ENCODE measurements at regions not wholly inside any gene's neighbourhood (a gene's known extent, or its start where the extent isn't known, plus 50 kb on each side); places are given as distances from the start of the nearest gene placed in this dataset.
A peak's percentile ranks its signal among the peaks of the same experiment; 100 is the strongest.

DNA sequence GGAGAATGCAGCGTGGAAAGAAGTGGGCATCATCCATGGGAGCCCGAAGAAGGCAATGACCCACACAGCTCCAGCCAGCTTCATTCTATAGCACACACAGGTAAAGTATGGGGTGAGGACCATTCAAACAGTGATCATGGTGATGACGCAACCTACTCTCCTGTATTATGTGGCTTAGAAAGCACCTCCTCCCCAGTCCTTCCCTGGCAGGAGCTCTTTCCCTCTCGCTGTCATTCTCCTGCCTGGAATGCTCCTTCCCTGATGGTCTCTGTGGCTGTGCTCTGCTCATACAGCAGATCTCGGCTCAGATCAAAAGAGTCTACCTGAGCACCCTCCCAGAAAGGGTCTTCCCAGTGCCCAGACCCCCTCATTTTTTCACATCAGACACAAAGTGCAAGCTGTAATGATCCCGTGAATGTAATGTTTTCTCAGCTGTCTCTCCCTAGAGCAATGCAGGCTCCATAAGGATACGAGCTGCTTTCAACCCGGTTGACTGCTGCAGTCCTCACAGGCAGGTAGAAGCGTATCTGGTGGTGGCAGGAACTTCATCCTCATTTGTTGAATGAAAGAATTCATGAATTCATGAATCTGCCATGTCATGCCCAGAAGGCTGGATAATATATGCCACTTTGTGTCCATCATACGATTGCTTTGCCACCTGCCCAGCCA is 248.8 kb downstream of the HS3ST3A1 start:
- peak; percentile 60 to 61 for DNase-seq

DNA sequence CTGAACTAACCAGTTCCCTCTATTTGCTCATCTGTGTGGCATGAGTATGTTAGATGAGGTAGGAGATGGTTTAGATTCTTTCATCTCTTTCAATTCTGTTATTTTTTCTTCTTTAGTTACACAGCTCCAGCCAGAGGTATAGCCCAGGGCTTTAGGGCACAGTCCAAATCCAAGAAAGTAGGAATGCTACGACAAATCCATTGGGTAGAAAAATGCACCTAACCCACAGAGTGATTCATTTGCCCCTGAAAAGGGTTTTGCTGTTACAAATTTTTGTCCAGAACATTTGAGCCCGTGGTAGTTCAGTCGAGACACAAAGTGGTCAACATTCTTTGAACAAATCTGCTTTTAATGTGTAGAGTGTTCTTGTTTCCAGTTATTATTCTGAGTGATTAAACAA is 250.7 kb downstream of the HS3ST3A1 start:
- DNase-seq, result no peak

DNA sequence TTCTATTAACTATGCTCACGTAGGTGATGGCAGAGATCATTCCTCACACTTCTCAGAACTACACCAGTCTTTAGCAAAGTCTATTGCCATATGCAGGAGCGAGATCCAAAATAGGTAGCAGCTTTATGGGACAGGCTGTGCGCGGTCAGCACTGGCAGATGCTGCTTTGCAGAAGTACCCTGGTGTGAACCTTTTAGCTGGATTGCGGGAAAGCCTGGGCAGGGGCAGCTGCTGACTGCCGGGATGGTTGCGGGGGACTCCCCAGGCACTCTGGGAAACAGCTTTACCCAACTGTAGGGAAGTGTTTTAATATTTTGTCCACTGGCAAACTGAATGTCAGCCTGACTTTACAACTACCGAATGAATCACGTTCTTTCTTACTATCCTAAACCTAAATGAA is 251.3 kb downstream of the HS3ST3A1 start:
- DNase-seq, result peak in 1 of 2 experiments; percentile 8

DNA sequence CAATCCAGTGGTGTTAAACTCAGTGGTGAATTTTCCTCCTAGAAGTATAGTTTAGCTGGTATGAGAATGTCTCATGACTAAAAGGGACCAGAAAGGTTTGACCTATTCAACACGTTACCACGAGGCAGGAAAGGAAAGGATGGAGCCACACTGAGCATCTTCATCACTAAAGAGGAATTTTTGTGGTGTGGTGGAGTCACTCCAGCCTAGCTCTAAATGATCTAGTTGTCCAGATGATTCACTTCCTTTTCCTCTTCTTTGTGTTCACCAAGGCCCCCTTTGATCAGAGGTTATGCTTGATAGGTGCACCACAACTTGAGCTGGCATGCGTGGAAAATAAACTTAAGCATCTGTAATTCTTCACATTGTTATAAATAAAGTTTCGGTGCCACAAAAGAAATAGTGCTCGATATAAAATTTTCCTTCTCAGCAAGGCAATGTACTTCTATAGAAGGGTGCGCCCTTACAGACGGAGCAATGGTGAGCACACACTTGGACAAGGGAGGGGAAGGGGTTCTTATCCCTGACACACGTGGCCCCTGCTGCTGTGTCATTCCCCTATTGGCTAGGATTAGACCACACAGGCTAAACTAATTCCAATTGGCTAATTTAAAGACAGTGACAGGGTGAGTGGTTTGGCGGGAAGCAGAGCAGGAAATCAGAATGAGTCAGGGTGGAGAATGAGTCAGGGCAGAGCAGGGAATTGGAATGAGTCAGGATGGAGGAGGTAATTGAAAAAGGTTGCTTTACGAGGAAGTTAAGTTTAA is 254.6 kb downstream of the HS3ST3A1 start:
- no peak for DNase-seq

DNA sequence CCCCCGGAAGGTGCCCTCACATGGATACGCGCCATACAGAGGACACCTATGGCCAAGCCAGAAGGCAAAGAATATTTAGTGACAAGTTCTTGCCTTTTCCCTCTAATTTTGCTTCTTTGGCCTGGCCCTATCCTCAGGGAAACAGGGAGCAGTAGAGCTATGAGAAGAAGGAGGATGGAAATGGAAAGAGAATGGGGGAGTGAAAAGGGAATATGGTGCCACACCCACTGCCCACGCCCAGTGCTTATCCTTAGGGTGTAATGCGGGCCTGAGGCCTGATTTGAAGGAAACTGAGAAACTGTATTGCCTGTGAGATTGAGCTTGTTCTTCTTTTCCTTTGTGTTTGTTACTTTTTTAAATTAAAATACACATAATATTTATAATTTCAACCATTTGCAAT is 255.1 kb downstream of the HS3ST3A1 start:
- no peak for DNase-seq

DNA sequence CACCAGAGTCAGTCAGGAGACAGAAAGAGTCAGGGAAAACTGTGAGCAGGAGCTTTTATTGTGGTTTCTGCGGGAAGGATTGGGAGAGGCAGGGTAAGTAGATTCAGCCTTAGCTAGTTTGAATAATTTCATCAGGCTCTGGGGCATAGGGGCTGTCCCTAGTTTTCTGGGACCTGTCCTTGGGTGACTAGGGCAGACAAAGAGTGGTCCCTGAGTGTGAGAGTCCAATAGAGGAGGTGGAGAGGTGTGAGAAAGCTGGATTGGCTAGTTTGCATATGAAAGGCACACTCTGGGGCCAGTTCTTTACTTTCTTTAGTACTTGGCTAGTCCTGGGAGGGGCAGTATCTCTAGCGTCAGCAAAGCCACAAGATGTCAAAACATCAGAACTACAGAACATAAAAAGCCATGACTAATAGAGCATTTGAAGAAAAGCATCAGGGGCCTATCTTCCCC is 255.6 kb downstream of the HS3ST3A1 start:
- DNase-seq, result no peak

DNA sequence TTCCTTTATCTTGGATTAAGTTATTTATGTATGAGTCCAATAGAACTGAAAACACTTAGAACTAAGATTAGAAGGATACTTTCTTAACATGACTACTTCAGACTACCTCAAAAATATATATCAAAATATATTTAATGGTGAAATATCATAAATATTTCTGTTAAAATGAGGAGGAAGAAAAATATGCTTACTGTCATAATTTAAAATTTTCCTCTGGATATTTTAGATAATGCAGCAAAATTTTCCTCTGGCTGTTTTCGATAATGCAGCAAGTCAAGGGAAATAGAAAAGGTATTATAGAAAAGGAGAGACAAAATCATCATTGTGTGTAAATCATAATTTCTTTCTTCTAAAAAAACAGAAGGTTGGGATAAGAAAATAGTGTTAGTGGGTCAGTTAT is 263.3 kb downstream of the HS3ST3A1 start:
- DNase-seq, result no peak

DNA sequence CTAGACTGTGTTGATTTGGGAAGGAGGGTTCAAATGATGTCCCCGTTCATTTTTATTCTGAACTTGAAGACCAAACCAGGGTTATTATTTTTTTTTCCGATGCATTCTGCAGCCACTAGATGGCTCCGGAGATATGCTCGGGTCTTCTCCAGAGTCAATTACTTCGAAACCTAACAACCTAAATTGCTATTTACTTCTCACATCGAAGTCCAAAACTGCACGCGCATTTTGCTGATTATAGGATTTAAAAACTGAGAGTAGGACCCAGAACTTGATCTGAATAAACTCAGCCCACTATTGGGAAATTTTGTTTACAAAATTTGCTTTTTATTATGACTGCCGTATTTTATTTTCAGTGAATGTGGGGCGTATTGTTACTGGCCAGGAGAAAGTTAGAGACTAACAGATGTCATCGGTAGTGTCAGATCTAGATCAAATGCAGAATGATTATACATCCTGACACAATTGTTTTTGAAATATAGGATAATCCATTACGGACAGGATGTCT is 263.8 kb downstream of the HS3ST3A1 start:
- DNase-seq, result peak; percentile 81 to 83

DNA sequence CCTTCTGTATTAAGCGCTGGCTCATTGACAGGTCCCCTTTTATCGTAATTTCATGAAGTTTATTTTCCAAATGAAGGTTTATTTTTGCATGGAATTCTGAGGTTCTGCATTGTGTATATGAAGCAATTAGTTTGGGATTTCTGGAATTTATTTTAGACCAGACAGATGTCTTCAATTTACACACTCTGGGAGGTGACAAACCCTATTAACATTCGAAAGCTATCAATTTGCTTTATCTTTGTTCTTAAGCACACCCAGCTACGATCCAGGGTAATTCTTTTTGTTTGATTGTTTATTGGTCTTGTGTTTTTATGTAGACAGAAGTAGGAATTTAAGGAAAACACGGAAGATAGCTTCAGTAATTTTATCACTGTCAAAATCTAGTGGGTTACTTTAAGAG is 264.6 kb downstream of the HS3ST3A1 start:
- no peak for DNase-seq

DNA sequence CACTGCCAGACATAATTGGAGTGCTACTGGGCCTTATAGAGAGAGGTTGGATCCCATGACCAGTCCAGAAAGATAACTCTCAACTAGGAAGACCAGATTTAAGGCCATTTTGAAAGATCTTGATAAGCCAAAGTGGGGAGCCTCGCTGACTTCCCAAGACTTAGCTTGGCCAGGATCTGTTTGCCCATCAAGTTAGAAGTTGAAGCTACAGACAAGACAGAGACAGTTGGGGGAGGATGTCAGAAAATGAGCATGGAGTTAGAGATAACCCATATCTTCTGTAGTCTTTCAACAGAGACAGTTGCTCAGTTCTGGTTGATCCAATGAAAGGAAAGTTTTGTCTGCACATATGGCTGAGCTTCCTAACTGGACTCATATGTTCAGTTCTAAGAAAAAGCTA is 267.4 kb downstream of the HS3ST3A1 start:
- DNase-seq, result no peak

DNA sequence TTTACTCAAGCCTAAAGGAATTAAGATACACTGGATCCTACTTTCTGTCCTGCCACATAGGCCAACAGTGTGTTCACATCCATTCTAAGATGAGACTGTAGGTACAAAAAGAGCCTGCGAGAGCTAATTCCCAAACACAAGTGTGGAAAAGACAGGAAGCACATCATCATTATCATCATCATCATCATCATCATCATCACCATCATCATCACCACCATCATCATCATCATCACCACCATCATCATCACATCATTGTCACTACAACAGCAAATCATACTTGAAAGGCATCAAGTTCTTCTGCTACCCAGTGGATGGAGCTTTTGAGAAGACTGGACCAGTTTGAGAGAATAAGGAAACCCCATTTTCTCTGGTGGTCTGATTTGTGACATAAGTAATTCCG is 268.1 kb downstream of the HS3ST3A1 start:
- DNase-seq, result no peak

DNA sequence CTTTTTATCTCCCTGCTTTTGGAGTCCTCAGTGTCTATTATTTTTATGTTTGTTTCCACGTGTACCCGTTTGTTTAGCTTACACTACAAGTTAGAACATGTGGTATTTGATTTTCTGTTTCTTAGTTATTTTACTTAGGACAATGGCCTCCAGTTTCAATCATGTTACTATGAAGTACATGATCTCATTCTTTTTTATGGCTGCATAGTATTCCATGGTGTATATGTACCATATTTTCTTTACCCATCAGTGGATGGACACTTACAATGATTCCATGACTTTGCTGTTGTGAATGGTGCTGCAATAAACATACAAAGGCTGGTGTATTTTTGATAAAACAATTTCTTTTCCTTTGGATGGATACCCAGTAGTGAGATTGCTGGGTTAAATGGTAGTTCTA is 269.5 kb downstream of the HS3ST3A1 start:
- no peak for DNase-seq

DNA sequence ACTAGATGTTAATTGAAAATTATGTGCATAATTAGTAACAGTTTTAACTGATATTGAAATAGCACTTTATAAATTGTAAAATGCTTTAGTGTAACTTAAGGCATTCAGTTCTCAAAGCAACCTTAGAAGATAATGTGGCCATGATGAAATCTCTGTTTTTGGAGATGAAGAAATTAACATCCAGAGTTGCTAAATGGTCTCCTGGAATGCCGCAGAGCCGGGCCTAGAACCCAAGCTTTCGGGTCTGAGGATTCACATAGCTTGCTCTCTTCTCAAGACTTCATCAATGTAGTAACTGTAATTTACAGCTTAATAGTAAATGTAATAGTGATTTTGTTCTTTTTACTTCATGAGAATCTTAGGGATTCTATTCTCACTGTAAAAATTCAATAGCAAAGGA is 272.3 kb downstream of the HS3ST3A1 start:
- no peak for DNase-seq

DNA sequence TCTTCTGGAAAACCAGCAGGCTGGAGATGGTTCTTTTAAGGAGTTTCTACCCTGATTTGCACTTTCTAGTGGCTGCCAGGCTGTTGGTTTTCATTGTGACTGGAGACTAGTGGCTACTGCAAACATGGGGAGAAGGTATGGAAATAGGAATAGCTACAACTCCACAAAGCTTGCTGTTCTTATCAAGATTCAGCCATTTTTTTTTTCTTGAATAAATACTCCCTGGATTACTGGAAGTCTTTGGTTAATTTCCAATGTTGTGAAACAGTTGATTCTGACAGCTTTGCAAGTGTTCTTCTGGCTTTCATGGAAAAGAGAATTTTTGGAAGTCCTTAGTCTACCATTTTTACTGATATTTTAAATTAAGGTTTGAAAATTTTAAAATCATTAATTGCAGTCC is 277.7 kb downstream of the HS3ST3A1 start:
- DNase-seq, result no peak

DNA sequence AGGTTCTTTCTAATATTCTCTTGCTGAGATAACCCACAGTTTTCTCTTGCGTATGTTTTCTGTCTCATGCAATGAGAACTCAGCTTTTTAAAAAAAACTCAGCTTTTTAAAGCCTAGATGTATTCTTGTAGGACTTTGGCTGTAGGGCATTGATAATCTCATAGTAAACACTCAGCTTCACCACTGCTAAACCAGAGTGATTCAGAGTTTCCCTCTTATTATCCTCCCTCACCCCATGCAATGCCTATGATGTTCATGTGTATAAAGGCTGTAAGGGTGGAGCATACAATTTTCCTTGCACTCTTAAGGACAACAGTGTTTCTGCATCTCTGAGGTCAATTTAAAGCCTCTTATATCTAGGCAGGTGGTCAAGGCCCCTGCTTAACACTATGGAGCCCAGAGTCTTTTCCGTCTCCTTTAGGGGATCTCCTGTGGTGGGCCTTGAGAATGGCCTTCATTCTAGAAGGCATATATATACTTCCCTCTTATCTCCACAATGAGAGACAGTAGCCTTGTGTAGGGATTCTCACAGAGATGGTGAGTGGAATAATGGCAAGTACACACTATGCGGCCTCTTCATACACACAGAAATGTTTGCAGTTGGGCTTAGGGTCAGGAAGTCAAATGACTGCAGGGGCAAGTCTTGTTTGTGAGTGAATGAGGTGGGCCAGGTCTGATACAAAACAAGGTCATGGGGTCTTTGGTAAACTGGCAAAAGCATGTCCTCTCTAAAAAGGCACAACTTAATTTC is 279.6 kb downstream of the HS3ST3A1 start:
- no peak for DNase-seq

DNA sequence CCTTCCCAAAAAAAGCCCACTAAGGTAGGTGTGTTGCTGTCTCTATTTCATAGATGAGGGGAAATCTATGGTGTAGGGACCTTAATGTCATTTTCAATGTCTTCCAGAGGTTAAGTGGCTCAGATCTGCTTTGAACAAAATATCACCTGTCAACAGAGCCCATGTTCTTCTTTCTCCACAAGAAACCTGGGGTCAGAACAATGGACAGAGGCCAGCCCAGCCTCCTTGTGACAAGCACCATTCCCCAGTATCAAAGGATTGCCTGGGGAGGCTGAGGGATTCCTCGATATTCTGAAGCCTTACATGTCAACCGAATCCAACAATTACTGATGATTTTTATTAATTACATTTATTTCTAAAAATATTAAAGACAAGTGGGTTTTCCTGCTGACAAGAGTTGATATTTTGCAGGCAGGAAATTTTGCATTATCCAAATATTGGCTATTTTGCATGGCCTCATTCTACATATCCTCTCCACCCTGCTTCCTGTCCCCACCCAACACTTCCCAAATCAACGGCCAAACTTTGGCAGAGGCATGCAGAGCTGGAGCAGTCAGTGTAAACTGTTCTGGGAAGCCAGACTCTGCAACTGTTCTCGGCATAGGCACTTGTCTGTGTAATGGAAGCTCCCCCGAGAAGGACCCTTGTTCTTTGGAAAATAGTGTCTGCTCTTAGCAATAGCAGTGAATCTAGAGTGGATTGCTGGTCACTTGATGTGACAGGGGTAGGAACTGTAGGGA is 281.5 kb downstream of the HS3ST3A1 start:
- DNase-seq, result no peak

DNA sequence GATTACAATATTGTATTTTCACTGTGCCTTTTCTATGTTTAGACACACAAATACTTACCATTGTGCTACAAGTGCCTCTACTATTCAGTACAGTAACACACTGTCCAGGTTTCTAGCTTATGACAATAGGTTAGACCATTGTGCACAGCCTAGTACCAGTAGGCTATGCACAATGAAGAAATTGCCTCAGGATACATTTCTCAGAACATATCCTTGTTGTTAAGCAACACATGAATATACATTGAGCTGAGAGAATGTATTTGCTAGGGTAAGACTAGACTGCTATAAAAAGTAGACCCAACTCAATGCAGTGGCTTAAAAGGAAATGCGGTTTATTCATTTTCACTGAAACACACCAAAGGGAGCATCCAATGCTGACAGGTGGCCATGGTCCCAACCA is 285.1 kb downstream of the HS3ST3A1 start:
- no peak for DNase-seq

DNA sequence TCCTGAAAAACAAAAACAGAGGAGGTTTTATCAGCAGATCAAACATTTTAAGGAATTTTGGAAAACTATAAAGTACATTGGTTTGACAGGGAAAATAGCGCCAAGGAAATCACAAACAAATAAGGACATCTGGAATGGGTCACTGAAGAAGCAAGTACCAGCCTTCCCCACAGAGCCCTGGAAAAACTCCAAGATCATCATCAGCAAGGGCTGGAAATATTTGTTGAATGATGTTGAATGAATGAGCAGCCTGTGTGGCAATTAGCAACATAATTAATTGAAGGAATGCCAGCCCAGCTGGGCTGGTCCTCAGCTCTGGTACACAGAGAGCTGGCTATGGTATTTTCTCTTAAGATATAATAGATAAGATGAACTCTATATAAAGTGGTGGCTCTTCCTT is 290.4 kb downstream of the HS3ST3A1 start:
- DNase-seq, result no peak

DNA sequence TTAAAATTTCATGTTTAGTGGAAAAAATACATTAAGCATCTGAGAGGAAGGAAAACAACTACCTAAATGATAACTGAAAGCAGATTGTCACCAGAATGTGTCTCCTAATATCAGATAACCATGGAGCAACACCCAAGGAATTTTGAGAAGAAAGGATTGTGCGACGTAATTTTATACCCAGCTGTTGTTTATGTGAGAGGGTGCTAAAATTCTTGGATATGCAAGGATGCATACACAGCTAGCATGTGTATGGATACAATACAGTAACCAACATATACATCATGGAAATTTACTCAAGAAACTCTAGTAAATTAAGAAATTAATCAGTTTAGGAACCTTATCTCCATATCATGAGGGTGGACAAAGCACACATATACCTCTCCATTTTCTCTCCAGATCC is 290.9 kb downstream of the HS3ST3A1 start:
- DNase-seq, result no peak

DNA sequence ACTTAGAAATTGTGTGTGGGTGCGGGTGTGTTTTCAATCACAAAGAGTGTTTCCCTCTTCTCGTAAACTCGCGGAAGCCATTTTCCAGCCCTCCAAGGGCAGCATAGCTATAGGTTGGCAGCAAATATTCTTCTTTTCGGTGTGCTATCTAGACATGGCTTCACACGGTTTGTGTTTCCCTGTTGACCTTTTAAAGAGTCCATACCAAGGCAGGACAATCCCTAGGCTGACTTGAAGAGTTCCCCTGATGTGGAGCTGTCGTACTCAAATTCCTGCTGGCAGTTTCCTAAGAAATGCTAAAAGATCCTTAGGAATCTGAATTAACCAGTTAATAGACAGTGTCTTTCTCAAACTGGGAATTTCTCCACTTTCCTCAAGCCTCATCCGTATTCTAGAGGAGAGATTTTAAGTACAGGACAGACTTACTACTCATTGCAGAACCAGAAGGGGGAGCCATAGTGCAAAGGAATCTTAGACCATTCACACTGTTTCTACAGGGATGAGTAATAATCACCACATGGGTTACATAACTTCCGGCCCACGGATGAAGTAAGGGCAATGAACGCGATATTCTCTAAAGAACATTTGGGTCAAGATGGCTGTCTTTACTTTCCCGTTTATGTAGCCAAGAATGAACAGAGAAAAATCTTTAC is 288.6 kb upstream of the ELAC2 start:
- peak; percentile 47 to 49 for DNase-seq

DNA sequence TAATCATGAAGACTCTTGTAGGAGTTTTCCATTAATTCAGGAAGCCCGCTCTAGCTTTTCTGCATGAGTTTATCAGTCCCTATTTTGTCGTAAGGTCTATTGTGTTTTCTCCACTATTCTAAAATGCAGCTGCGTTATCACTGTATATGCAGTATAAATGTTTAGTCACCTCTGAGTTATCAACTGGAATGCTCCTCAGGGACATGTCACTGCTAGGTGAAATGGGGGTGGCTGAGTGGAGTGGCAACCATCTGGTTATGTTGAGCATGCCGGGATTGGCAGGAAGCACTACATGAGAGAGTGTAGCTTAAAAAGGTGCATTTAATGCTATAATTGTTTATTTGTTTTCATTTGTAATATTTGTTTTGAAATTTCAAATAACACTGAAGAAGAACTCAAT is 285.2 kb upstream of the ELAC2 start:
- DNase-seq, result no peak

DNA sequence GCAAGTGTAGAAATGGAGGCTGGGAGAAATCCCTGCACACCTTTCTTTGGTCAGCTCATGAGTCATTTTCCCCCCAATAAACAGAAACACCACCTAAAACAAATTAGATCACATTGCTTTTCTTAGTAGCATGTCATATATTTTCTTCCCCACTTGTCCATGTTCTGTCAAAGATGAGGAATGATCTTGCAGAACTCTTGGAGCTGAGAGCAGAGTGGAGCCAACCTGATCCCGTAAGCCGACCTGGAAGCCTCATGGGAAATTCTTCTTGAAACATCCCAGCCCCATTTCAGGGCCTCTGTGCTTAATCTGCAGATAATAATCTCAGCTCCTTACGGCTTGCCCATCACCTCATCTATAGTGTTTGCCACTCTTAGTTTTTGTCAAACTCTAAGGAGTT is 284.6 kb upstream of the ELAC2 start:
- DNase-seq, result no peak
